ENCODE measurements at regions not wholly inside any gene's neighbourhood (a gene's known extent, or its start where the extent isn't known, plus 50 kb on each side); places are given as distances from the start of the nearest gene placed in this dataset.

DNA sequence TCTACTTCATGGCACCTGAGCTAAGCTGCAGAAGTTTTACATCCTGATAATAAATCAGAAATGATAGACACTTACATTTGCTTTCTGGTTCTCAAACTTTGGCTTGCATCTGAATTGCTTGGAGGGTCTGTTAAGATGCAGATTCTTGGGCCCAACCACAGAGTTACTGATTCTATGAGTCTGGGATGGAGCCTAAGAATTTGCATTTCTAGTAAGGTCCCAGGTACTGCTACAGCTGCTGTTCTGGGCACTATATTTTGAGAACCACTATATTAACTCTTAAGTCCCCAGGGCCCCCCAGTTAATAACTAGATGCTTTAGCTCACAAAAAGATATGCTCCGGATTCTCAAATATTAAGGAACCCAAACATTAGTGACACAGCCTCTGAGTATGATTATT, 69.8 kb upstream of the DAB2 start:
- DNase-seq = no peak

DNA sequence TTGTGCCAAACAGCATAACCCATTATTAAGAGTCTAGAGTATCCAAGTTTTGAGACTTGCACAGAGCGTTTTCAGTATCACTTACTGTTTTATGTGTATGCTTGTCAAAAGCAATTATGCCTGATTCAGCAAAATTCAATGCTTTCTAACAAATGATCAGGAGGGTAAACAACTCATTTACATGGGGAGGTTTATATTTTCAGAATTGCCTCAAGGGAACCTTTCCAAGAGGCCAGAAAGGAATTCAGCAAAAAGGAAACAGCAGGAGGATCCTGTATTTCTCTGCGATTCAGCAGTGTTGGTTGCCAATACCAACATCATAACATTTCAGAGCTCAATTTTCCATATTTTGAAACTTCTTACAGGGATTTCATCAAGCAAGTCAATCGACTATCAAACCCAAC, 69.3 kb upstream of the DAB2 start:
- no peak for DNase-seq

DNA sequence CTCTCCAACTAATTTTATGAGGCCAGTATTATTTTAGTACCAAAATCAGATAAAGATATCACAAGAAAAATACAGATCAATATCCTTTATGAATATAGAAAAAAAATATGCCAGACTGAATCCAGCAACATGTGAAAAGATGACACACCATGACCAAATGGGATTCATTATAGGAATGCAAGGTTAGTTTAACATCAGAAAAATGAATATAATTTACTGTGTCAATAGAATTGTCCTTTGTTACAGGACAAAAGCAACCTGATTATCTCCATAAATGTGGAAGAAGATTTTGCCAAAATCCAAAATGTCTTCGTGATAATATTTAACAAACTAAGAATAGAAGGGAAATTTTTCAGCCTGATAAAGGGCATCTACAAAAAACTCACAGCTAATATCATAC, 66.4 kb upstream of the DAB2 start:
- no peak for DNase-seq

DNA sequence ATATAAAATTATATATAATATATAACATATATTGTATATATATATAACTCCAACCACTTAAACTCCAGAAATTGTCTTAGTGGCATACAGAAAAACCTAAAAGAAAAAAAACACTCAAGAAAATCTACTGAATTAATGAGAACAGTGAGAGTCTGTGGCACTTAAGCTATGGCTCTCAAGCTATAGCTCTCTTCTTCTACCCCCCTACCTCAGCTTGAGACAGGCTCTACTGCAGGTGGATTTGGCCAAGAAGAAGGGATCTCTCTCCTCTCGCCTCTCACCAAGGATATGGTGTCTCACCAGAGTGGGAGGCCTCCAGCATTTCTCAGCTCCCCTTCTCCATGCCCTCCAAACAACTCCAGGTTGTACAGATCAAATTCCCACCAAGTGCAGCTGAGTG, 64.5 kb upstream of the DAB2 start:
- no peak for DNase-seq

DNA sequence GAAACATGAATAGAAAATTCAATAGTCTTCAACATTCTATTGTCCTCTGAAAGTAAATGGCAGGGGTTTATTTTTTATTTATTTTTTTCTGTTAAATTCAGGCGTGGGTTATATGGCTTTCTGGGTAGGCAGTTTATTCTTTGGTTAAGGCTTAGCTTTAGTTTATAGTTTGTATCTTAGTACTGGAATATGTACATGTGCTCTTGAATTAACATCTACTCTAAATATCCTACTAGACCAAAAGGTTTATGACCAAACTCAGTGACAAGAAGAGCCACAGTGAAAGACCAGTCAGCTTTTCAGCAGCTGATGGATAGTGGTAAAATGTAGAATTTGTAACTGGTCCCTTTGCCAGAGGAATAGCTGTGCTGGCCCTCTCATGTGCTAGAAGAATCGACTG, 62.0 kb upstream of the DAB2 start:
- DNase-seq = no peak

DNA sequence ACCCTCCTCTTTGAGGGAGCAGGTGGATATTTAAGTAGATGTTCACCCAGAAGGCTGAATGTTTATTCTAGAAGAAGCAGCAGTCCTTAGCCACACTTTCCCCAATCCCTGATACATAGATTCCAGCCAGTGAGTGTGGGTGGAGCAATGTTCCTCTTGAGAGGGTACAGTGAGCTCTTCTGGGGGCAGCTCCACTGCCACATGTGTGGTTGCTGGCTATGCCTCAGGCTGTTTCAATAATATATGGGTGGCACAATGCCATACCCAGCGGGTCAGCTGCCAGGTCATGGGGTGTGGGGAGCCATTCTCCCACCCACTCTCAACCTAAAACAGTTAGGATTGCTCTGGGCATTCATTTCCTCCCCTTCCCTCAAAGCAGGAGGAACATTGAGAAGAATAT, 61.6 kb upstream of the DAB2 start:
- DNase-seq = no peak

DNA sequence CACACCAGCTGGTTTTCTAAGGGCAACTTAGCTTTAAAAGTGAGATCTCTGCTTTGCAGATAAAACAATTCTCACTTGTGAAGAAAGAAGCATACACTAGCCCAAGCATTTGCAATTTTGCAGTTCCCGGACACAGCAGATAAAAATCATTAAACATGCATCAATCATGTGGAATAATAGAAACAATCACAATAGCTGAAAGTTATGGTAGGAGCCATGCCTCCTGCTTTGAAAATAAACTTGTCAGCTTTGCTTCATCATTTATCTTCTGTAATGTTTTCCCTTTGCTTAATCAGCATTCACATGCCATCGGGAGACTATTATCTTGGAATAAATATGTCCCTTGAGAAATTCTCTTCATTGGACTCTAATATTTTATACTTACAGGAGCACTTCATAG, 60.3 kb upstream of the DAB2 start:
- DNase-seq = no peak

DNA sequence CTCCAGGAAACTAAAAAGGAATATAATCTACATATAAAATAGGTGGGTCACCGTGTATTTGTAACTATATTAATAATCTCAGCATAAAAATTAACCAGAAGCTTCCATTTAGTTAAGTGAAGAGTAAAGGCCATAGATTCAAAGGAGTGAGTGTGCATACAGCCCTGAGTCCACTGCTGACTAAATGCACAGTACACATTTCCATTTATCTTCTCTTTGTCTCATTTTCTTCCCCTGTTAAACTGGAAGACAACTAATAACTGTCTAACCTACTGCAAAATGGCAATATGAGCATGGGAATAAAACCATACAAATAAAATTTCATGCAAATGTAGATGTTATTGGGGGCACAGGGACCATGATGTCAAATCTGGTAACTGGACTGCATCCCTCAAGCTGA, 59.9 kb upstream of the DAB2 start:
- DNase-seq = no peak

DNA sequence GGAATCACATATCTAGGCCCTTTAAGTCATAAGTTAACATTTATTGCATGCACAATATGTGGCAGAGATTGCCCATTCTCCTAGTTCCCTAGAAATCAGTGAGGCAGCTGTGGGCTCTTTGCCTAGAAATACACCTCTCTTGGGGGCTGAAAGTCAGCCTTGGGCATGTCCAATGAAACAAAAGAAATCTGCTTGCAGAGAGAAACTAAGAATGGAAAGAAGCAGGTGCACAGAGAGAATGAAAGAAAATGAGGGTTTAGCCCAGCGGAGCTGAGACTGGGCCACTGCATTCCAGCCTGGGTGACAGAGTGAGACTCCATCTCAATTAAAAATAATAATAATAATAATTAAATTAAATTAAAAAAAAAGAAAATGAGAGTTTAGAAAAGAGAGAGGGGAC, 57.3 kb upstream of the DAB2 start:
- no peak for DNase-seq

DNA sequence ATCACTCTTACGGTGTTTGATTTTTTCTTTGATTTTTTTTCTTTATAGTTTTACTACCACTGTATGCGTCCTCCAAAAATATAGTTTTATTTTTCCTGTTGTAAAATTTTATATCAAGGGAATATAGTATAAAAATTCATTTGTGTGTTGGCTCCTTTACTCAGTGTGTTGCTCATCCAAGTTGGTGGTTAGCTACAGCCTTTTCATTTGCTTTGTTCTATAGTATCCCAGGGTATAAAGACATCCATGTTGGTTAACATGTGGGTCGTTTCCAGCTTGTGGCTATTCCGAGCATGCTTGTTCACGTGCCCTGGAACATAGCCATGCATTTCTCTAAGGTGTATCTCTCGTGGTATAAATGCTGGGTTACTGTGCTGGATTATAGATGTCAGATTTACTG, 54.8 kb upstream of the DAB2 start:
- DNase-seq = no peak

DNA sequence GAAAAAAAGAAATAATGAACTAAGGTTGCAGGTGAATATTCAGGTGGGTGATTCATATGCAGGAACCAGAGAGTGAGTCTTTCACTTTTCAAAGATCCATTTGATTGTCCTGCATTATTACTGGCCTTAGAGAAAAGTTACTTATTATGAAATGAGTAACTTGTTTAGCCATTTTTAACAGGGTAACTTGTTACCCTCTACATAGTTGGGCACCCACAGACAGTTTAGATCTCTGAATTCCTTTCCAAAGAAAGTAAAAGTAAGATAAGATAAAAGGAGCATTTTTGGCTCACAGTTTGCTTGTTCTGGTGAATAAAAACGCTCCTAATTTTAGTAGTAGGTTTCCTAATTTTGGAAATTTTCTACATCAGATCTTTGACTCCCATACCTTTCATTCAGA, 54.1 kb upstream of the DAB2 start:
- DNase-seq = no peak

DNA sequence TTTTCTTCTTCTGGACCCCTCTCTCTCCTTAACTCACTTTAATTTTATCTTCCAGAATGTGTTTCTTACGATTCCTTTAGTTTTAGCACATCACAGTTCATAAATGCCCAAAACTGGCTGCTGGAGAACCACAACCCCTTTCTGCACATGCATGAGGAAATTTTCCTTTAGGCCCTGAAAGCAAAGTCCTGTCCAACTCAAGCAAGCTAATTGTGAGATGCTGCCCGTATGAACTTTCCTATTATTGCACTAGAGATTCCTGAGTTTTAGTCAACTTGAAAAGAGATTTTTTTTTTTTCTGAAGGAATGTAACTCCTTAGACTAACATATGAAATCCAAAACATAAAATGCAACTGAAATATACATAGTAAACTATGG, 52.1 kb upstream of the DAB2 start:
- no peak for DNase-seq

DNA sequence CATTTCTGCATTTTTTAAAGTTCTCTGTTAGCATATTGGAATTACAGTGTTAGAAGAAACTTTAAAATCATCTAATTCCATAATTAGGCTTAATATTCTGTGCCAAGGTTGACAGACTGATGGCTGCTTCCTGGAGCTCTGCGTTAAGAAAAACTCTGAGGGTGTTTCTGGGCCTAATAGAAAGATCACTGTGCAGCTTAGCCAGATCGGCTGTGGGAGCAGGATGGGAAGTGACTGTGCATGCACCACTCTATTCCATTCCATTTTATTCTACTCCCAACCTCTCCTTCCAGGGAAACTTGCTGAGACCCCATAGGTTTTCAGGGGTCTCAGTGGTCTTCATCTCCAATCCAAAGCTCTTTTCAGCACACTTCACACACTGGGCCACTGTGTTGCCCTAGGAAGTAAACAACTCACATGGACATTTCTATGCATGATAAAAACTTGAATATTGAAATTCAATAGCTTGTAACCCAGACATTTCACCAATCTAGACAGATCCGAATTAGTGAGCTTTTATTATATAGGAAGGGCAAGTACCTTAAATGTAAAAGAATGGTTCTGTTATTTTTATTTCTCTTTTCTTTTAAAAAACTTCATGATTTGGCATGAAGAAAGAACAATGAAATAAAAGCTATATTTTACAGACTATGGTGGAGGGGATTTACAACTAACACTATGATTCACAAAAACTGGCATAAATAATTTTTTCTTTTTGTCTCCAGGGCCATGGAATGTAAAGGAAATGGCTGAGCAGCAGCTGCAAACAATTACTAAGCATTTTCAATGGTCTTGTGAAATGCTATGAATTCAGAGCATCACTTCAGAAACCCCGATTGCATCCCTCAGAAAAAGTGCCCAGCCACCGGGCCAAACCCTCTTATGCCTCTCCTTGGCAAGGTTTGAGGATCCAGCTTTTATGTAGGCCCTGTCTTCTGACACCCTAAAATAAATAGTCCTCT, 51.4 kb upstream of the DAB2 start:
- no peak for DNase-seq

DNA sequence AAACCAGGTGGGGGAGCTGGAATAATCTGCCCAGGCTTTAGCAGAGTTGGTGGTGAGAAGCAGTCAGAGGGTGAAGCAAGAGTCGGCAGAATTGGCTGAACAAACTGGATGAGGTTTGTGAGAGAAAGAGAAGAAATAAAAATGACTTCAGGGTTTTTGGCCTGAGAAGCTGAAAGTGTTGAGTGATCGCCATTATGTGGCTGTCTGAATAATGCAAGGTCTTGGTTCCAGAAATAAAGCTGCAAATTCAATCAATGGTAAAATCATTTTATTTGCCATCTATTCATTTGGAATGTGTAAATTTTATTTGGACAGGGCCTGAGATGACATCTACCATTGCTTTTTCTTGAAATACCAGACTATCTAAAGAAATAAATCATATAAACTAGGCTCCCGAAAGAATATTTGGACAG, 50.4 kb upstream of the DAB2 start:
- no peak for DNase-seq

Measured in CD4-positive, alpha-beta T cell treated with Interleukin-17A for 4 hours (primary cell).